CD4-positive, alpha-beta T cell treated with Interleukin-4 for 1 hour (primary cell): ENCODE measurements at regions not wholly inside any gene's neighbourhood (a gene's known extent, or its start where the extent isn't known, plus 50 kb on each side); places are given as distances from the start of the nearest gene placed in this dataset.

ENCODE experiments used
- DNase-seq, 2 donors: peaks; one replicate each; pipeline ENCODE4 v3.0.0-alpha.2; 2020 to 2022

GRCh38 chr1:37130221-37130948 is 96.1 kb upstream of the GRIK3 start:
- no peak for DNase-seq

DNA sequence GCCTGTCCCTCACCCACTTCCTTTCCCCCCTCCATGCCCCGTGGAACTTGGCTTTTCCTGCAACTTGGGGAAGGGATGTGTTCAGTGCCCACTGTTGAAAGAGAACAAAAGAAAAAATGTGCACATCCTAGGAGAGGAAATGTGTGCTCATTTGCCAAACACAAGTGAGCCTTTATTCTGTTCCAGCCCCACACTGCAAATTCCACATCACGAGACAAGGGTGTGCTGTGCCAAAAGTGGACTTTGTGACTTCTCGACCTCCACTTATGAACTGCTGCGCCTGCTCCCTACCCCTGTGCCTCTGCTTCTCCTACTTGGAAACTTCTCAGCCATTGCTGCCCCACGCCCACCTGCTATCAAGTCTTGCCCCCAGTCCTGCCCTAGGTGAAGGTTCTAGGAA is 97.0 kb upstream of the GRIK3 start:
- no peak for DNase-seq

DNA sequence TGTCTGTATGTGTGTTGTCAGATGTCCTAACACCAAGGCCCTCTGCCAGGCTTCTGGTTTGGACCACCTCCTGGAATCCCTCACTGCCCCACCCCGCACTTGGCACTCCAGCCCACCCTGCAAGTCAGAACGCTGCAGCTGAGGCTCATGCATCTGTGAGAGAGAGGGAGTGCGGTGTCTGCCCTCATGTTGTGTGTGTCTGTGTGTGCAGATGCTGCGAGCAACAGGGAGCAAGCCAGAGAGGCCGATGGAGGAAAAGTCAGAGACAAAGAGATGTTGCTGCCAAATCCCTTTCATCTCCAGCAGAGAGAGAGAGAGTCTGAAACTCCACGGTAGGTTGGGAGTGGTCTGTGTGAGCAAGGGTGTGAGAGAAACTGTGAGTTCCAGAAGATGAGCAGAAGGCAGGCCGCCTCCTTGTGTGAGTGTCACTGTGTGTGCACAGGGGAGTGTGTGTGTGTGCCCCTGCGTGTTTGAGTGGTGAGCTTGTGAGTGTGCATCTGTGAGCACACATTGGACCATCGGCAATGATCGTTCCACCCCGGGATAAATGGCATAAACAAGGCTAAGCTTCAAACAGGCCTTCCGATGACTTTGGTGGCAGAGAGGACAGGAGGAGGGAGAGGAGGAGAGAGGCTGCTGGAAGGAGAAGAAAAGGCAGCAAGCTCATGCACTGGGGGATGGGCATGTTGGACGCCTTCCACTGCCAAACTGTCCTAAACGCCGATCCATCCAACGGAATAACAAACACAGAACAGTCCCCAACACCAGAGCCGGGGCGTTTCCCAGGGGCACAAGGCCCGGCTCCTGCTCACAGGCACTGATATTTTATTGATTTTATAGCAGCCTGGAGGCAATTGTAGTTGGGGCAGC is 99.2 kb upstream of the GRIK3 start:
- no peak for DNase-seq

DNA sequence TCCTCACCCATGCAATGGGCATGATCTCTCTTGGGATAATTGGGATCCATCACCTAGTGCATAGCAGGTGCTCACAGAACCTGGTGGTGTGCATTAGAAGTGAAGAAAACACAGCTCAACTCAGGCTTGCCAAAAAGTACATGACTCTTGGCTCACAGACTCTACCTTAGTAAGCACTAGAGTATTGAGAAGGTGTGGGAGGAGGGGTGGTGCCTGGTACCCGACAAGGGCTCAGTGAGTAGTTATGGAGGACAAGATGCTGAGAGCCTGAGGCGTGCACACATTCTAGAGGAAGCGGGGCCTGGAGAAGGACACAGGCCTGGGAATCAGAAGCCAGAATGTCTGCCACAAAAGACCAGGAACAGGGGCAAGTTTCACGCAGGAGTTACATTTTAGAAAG is 100.3 kb upstream of the GRIK3 start:
- DNase-seq = no peak

GRCh38 chr1:37135032-37135431 is 100.7 kb upstream of the GRIK3 start:
- DNase-seq = no peak

DNA sequence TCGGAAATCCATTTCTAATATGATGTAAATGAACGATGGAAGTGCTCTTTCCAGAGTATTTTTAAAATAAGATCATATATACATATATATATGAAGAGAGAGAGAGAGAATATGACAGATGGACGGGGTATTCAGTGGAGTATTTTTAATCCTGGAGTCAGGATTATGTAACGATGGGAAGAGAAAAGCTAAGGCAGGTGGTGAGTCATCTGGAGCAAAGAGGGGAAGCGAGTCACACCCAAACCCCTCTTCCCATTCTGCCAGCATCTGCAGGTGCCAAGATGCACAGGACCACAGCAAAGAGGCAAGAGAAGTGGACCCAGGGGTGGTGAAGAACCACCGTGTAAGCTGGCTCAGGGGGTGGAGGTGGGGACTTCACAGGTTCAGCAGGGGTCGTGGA is 102.7 kb upstream of the GRIK3 start:
- DNase-seq = no peak

DNA sequence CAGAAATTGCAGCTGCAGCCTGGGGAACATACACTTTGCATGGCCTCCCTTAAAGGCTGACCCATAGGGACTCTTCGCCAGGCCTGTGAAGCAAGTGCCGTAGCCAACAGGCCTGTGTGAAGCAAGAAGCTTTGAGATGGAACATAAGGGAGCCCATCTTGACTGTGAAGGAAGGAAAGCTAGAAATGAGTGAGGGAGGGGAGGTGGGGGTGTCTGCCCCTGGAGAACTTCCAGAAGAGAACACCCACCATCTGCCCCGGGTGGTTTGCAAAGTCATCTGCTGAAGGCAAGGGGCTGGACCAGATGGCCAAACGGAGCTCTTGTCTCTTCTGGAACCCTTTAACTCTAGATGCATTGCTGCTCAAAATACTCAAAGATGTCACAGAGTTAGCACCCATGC is 103.3 kb upstream of the GRIK3 start:
- DNase-seq = no peak

DNA sequence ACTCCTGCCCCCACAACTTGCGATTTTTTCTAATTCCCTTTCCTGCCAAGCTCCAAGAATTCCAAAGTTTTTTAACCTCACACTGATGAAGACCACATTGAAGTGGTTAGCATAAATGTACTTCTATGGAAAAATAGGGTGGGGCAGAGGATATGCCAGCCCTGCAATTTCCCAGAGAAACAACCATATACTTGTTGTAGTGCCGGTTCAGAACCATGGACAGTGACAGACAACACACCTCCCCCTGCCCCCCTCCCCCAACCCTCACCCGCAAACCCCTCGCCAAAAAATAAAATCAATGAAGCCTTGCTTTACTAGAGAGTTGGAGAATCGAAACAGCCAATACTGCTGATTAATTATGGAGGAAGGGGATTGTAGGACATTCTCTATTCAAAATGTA is 109.5 kb upstream of the GRIK3 start:
- DNase-seq = no peak

GRCh38 chr1:37146071-37146470 is 111.8 kb upstream of the GRIK3 start:
- DNase-seq = no peak

DNA sequence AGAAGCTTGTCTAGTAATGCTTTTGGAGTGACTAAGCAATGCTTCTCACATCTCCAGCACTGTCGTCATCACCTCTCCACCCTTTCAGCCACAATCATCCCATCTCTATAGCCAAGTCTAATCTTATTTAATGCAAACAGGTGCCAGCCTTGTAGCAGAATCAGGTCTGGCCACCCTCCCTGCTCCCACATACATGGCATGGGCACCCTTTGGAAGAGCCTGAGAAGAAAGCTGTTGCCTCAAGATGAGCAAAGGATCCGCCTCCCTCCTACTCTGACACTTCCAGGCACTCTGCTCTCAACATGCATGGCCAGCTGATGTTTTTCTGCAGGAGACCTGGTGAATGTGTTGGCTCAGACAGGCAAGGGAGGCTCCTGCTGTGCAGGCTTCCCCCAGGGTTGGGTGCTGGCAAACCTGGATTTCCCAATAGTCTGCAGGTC is 113.1 kb upstream of the GRIK3 start:
- DNase-seq = no peak

DNA sequence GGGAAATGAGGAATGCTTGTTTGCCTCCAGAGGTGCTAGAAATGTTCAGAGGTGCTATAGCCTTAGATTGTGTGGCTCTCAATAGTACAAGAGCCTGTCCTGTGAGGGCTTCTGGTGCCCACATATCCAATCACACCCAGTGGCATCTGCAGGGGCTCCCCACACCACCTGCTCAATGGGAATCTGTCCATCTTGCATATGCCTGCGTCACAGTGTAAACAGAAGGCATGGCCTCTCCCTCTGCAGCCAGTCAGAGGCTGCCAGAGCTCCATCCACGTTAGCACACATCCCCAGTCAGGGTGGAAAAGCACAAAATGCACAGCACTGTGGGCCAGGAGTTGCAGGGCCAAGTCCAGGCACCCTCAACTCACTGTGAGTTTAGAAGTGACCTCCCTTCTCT is 113.6 kb upstream of the GRIK3 start:
- DNase-seq = no peak

- no peak for DNase-seq
Observed at GRCh38 chr1:37148663-37149062, 114.3 kb upstream of the GRIK3 start.

GRCh38 chr1:37149296-37149695 is 115.0 kb upstream of the GRIK3 start:
- no peak for DNase-seq

DNA sequence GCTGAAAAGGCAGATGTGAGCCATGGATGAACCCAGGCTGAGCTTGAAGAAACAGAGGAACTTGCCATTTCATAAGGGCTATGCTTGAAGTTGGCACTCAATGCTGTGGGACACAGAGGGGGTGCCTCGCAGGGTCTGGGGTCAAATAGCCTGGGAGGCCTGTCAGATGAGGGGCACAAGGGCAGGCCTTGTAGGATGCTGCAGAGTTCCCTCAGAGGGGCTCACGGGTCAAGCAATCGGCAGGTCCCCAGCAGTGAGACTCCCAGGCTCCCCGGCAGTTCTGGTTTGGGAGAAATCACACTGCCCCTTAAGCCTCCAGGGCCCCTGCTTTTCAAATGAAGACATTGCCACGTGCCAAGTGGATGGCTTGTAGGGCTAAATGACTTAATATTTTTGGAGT is 116.7 kb upstream of the GRIK3 start:
- no peak for DNase-seq

- DNase-seq = no peak
Observed at GRCh38 chr1:37151789-37152188, 117.5 kb upstream of the GRIK3 start.

DNA sequence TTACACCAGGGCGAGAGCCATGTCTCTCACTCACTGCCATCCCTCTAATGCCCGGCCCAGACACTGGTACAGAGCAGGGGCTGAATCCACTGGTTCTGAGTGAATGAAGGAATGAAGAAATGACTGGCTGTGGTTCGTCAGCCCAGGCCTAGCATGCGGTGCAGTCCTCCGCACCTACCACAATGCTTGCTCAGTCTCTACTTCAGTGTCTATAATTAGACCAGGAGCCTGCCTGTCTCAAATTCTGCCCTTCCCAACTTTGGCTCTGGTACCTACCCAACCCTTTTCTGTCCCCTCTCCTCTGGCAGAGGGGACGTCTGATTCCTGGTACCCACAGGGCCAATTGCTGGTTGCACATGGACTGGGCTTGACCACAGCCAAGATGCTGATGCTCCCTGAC is 118.2 kb upstream of the GRIK3 start:
- DNase-seq = no peak

GRCh38 chr1:37153116-37154100 is 119.1 kb upstream of the GRIK3 start:
- DNase-seq = no peak

GRCh38 chr1:37156646-37157045 is 122.3 kb upstream of the GRIK3 start:
- no peak for DNase-seq

- no peak for DNase-seq
Observed at GRCh38 chr1:37157634-37158033, 123.3 kb upstream of the GRIK3 start.

GRCh38 chr1:37158113-37158749 is 123.9 kb upstream of the GRIK3 start:
- no peak for DNase-seq

- no peak for DNase-seq
Observed at GRCh38 chr1:37159102-37159501, 124.8 kb upstream of the GRIK3 start.

- DNase-seq = no peak
Observed at GRCh38 chr1:37161171-37161570, 126.9 kb upstream of the GRIK3 start.

GRCh38 chr1:37162059-37162458 is 127.7 kb upstream of the GRIK3 start:
- DNase-seq = no peak
